ENCODE measurements at regions not wholly inside any gene's neighbourhood (a gene's known extent, or its start where the extent isn't known, plus 50 kb on each side); places are given as distances from the start of the nearest gene placed in this dataset.

GRCh38 chr1:178037510-178038253 is 56.2 kb upstream of the RASAL2 start:
- TF ChIP-seq CTCF (IDR thresholded peaks at IDR 0.05; ENCODE audit: low read length) = no peak
- TF ChIP-seq EZH2phosphoT487 (IDR thresholded peaks at IDR 0.05; ENCODE audit: low read length) = no peak
